Vagina (tissue), 2 donors: ENCODE measurements at regions not wholly inside any gene's neighbourhood (a gene's known extent, or its start where the extent isn't known, plus 50 kb on each side); places are given as distances from the start of the nearest gene placed in this dataset.
"Not testable (repeated sequence)": the region's sequence is repeated elsewhere in the genome, so short reads cannot be mapped to it uniquely, and the experiment has no call there.

ENCODE experiments used
- DNase-seq, 2 donors: peaks; one replicate each; pipeline ENCODE4 v3.0.0-alpha.2; 2017; ENCODE audit errors: extremely low spot score in 2 of 2
- H3K27ac ChIP-seq: fragments of 200-600 bp; sonication (generic); one replicate; pipeline ENCODE4 v1.5.1; 2019
- H3K27me3 ChIP-seq: fragments of 200-600 bp; sonication (generic); one replicate; pipeline ENCODE4 v1.5.1; 2019
- H3K36me3 ChIP-seq, 2 donors: fragments of 200-600 bp; sonication (generic); one replicate each; pipeline ENCODE4 v1.5.1; 2017 to 2019
- H3K4me1 ChIP-seq: fragments of 200-600 bp; sonication (generic); one replicate; pipeline ENCODE4 v1.5.1; 2019
- H3K4me3 ChIP-seq, 2 donors: fragments of 200-600 bp; sonication (generic); 1 replicate in 1 of 2; 2 replicates in 1 of 2; pipeline ENCODE4 v1.5.1; 2016 to 2019
- H3K9me3 ChIP-seq: fragments of 200-600 bp; sonication (generic); one replicate; pipeline ENCODE4 v1.5.1; 2019
- CTCF ChIP-seq, 3 experiments: fragments of 450-650 bp in 2 of 3; fragments of 200-600 bp in 1 of 3; sonication (generic) in 1 of 3; IDR thresholded peaks; one replicate each; pipeline ENCODE4 v1.5.1; 2017 to 2019; ENCODE audit warnings: antibody characterized with exemption in 3 of 3, mild to moderate bottlenecking in 2 of 3, moderate library complexity in 2 of 3
- POLR2A ChIP-seq, 2 donors: fragments of 450-650 bp; IDR thresholded peaks; one replicate each; pipeline ENCODE4 v1.6.1; 2017; ENCODE audit warnings: antibody characterized with exemption in 2 of 2, mild to moderate bottlenecking in 2 of 2, moderate library complexity in 2 of 2
- POLR2AphosphoS5 ChIP-seq, 2 donors: sonication (generic); formaldehyde crosslinking; IDR thresholded peaks; one replicate each; pipeline ENCODE4 v1.9.0; 2017; ENCODE audit warnings: antibody characterized with exemption in 2 of 2, mild to moderate bottlenecking in 2 of 2, low read depth in 1 of 2; ENCODE audit not compliant: insufficient read depth in 1 of 2
- intact Hi-C: fragments of 100-400 bp; cut with DNase I; formaldehyde crosslinking; loops from one replicate; pipeline ENCODE4 v1.15.1; 2023

GRCh38 chr12:9473638-9474037 is 134.1 kb downstream of the KLRB1 start:
- DNase-seq, H3K27ac ChIP-seq, H3K4me3 ChIP-seq, H3K4me1 ChIP-seq, H3K9me3 ChIP-seq, H3K36me3 ChIP-seq, intact Hi-C loops, H3K27me3 ChIP-seq: not testable (repeated sequence)

GRCh38 chr12:9471501-9471900 is 136.2 kb downstream of the KLRB1 start:
- H3K36me3 ChIP-seq, DNase-seq, H3K4me1 ChIP-seq, H3K27me3 ChIP-seq, H3K4me3 ChIP-seq, intact Hi-C loops, H3K27ac ChIP-seq, H3K9me3 ChIP-seq: not testable (repeated sequence)

- DNase-seq, H3K27ac ChIP-seq, H3K4me1 ChIP-seq, H3K9me3 ChIP-seq, H3K36me3 ChIP-seq, intact Hi-C loops, H3K27me3 ChIP-seq, H3K4me3 ChIP-seq: not testable (repeated sequence)
Measured at GRCh38 chr12:9470367-9470766, 137.3 kb downstream of the KLRB1 start.

GRCh38 chr12:9469956-9470355 is 137.8 kb downstream of the KLRB1 start:
- H3K9me3 ChIP-seq, H3K4me1 ChIP-seq, H3K27ac ChIP-seq, H3K4me3 ChIP-seq, DNase-seq, H3K27me3 ChIP-seq, intact Hi-C loops, H3K36me3 ChIP-seq: not testable (repeated sequence)

- DNase-seq, H3K4me3 ChIP-seq, intact Hi-C loops, H3K9me3 ChIP-seq, H3K4me1 ChIP-seq, H3K27ac ChIP-seq, H3K27me3 ChIP-seq, H3K36me3 ChIP-seq: not testable (repeated sequence)
Measured at GRCh38 chr12:9469463-9469862, 138.3 kb downstream of the KLRB1 start.

GRCh38 chr12:9468998-9469397 is 138.7 kb downstream of the KLRB1 start:
- H3K4me3 ChIP-seq, H3K36me3 ChIP-seq, H3K9me3 ChIP-seq, H3K27ac ChIP-seq, H3K4me1 ChIP-seq, H3K27me3 ChIP-seq, DNase-seq, intact Hi-C loops: not testable (repeated sequence)
- peak in 2 of 3 experiments; percentile 14 to 34 for TF ChIP-seq CTCF (IDR thresholded peaks at IDR 0.05)

GRCh38 chr12:9468144-9468543 is 139.6 kb downstream of the KLRB1 start:
- DNase-seq, H3K27me3 ChIP-seq, intact Hi-C loops, H3K4me3 ChIP-seq, H3K36me3 ChIP-seq, H3K9me3 ChIP-seq, H3K27ac ChIP-seq, H3K4me1 ChIP-seq: not testable (repeated sequence)

GRCh38 chr12:9464408-9464807 is 143.3 kb downstream of the KLRB1 start:
- no peak overlapping the region for H3K27ac ChIP-seq
- no peaks in the 10 kb centered on the region for H3K27me3 ChIP-seq
- H3K4me3 ChIP-seq, result no peak overlapping the region
- no peaks in the 10 kb centered on the region for H3K36me3 ChIP-seq
- TF ChIP-seq CTCF (IDR thresholded peaks at IDR 0.05), result no peak
- TF ChIP-seq POLR2A (IDR thresholded peaks at IDR 0.05), result no peak
- no peak for TF ChIP-seq POLR2AphosphoS5 (IDR thresholded peaks at IDR 0.05; ENCODE audit: insufficient read depth in 1 of 2, low read depth in 1 of 2)
- H3K4me1 ChIP-seq, result no peaks in the 10 kb centered on the region
- intact Hi-C loops, result no loop called here
- no peak for DNase-seq
- H3K9me3 ChIP-seq, result no peaks in the 10 kb centered on the region

- H3K27ac ChIP-seq, H3K27me3 ChIP-seq, intact Hi-C loops, H3K4me1 ChIP-seq, H3K36me3 ChIP-seq, H3K4me3 ChIP-seq, H3K9me3 ChIP-seq, DNase-seq: not testable (repeated sequence)
Measured at GRCh38 chr12:9455516-9455915, 152.2 kb downstream of the KLRB1 start.

- intact Hi-C loops, result not testable (repeated sequence)
Measured at GRCh38 chr12:9454021-9454420, 153.7 kb downstream of the KLRB1 start.

GRCh38 chr12:9450127-9450567 is 157.6 kb downstream of the KLRB1 start:
- H3K36me3 ChIP-seq, H3K27ac ChIP-seq, H3K27me3 ChIP-seq, H3K4me1 ChIP-seq, DNase-seq, H3K9me3 ChIP-seq, intact Hi-C loops: not testable (repeated sequence)
- H3K4me3 ChIP-seq, result peak overlapping the region in 1 of 2 donors; percentile 28

More at GRCh38 chr12:9454021-9454420, 153.7 kb downstream of the KLRB1 start:
- H3K4me3 ChIP-seq, H3K27ac ChIP-seq, H3K36me3 ChIP-seq, H3K27me3 ChIP-seq, H3K4me1 ChIP-seq, H3K9me3 ChIP-seq, DNase-seq: not testable (repeated sequence)

GRCh38 chr12:9449657-9450126 is 158.0 kb downstream of the KLRB1 start:
- H3K4me1 ChIP-seq, H3K27ac ChIP-seq, H3K27me3 ChIP-seq, H3K36me3 ChIP-seq, intact Hi-C loops, H3K4me3 ChIP-seq, DNase-seq, H3K9me3 ChIP-seq: not testable (repeated sequence)
